Endothelial cell of umbilical vein (primary cell): ENCODE measurements at regions not wholly inside any gene's neighbourhood (a gene's known extent, or its start where the extent isn't known, plus 50 kb on each side); places are given as distances from the start of the nearest gene placed in this dataset.

Experiments
- BruUV-seq: library from RNA; stranded (reverse); fragments of 400-500 nt; replicated peaks from 2 replicates; lab custom pipeline; 2021; lab: Mats Ljungman, UMichigan
- CTCF ChIA-PET: fragments of 300-600, 350-600 bp; sonication (Branson Sonifier 250); formaldehyde crosslinking; loops from one replicate; lab custom pipeline; 2021; ENCODE audit warnings: antibody characterized with exemption, inconsistent platforms; lab: Charles Lee
- POLR2A ChIA-PET: fragments of 300-600, 350-600 bp; sonication (Branson Sonifier 250); formaldehyde crosslinking; loops from one replicate; lab custom pipeline; 2021; ENCODE audit warnings: antibody characterized with exemption, inconsistent platforms; lab: Charles Lee
- DNase-seq: peaks from one replicate; pipeline ENCODE4 v3.0.0-alpha.2; 2011; ENCODE audit warnings: low read depth, low spot score
- FAIRE-seq: peaks from 2 replicates; lab custom pipeline; 2011; peaks lifted over from hg19 to GRCh38; lab: Jason Lieb, UNC
- H2AFZ ChIP-seq: 2 replicates; pipeline ENCODE4 v1.6.0; 2012; ENCODE audit warnings: low read depth, low read length, control low read depth, inconsistent platforms
- H3K27ac ChIP-seq: 2 replicates; pipeline ENCODE4 v1.5.1; 2011; ENCODE audit warnings: low read depth, mild to moderate bottlenecking, control low read depth, low read length, moderate library complexity; ENCODE audit not compliant: insufficient read depth
- H3K27me3 ChIP-seq, 2 experiments: 2 replicates each; pipeline versions ENCODE4 v1.6.0 to v1.6.1; 2011; ENCODE audit warnings: low read length in 2 of 2, mixed read lengths in 1 of 2; ENCODE audit not compliant: control insufficient read depth in 2 of 2, insufficient read depth in 2 of 2
- H3K36me3 ChIP-seq, 2 experiments: 2 replicates in 1 of 2; 3 replicates in 1 of 2; pipeline ENCODE4 v1.5.1; 2011; ENCODE audit warnings: low read length in 2 of 2, mild to moderate bottlenecking in 1 of 2, moderate library complexity in 1 of 2; ENCODE audit not compliant: control insufficient read depth in 2 of 2, insufficient read depth in 2 of 2; ENCODE audit errors: extremely low read depth in 1 of 2
- H3K4me1 ChIP-seq: 3 replicates; pipeline ENCODE4 v1.5.1; 2011; ENCODE audit warnings: mild to moderate bottlenecking, low read length; ENCODE audit not compliant: control insufficient read depth, insufficient read depth; ENCODE audit errors: extremely low read depth
- H3K4me2 ChIP-seq: 2 replicates; pipeline ENCODE4 v1.6.1; 2011; ENCODE audit warnings: low read length, control low read depth, mixed read lengths; ENCODE audit not compliant: insufficient read depth
- H3K4me3 ChIP-seq, 3 experiments: fragments of 200-600 bp in 1 of 3; sonication (generic), shearing (Covaris generic) in 1 of 3; replicated peaks in 1 of 3; 2 replicates each; pipeline ENCODE4 v1.5.1; 2011 to 2016; ENCODE audit warnings: control low read depth in 3 of 3, low read length in 3 of 3, mild to moderate bottlenecking in 2 of 3, inconsistent platforms in 1 of 3, low read depth in 1 of 3, moderate library complexity in 1 of 3; ENCODE audit not compliant: insufficient read depth in 1 of 3
- H3K79me2 ChIP-seq: 2 replicates; pipeline ENCODE4 v1.6.0; 2012; ENCODE audit warnings: low read length, inconsistent platforms; ENCODE audit not compliant: control insufficient read depth, insufficient read depth
- H3K9ac ChIP-seq: replicated peaks from 2 replicates; pipeline ENCODE3; 2011; ENCODE audit warnings: low read length, control low read depth; ENCODE audit not compliant: insufficient read depth; ENCODE audit errors: extremely low read depth
- H3K9me1 ChIP-seq: replicated peaks from 3 replicates; pipeline ENCODE4 v1.6.0; 2011; ENCODE audit warnings: mild to moderate bottlenecking, low read length; ENCODE audit not compliant: control insufficient read depth, insufficient read depth; ENCODE audit errors: extremely low read depth
- H3K9me3 ChIP-seq: replicated peaks from 2 replicates; pipeline ENCODE4 v1.5.1; 2012; ENCODE audit warnings: low read length, inconsistent platforms; ENCODE audit not compliant: control insufficient read depth, insufficient read depth
- H4K20me1 ChIP-seq: replicated peaks from 2 replicates; pipeline ENCODE3; 2011; ENCODE audit warnings: mild to moderate bottlenecking, low read length; ENCODE audit not compliant: control insufficient read depth, insufficient read depth; ENCODE audit errors: extremely low read depth
- EZH2 ChIP-seq: IDR thresholded peaks from 2 replicates; pipeline ENCODE4 v1.6.1; 2012; ENCODE audit warnings: borderline replicate concordance, low read depth, mild to moderate bottlenecking, moderate library complexity, low read length, inconsistent platforms; ENCODE audit not compliant: severe bottlenecking
- FOS ChIP-seq: IDR thresholded peaks from 2 replicates; pipeline ENCODE4 v1.6.1; 2011; ENCODE audit warnings: mild to moderate bottlenecking, low read length, moderate library complexity, borderline replicate concordance; ENCODE audit not compliant: insufficient read depth
- GATA2 ChIP-seq: IDR thresholded peaks from 2 replicates; pipeline ENCODE4 v1.7.0; 2011; ENCODE audit warnings: low read depth, mild to moderate bottlenecking, moderate library complexity, mixed read lengths, low read length; ENCODE audit not compliant: insufficient read length, insufficient read depth
- JUN ChIP-seq: IDR thresholded peaks from 2 replicates; pipeline ENCODE4 v1.6.1; 2011; ENCODE audit warnings: borderline replicate concordance, low read depth; ENCODE audit not compliant: insufficient read length, insufficient read depth
- MYC ChIP-seq: IDR thresholded peaks from one replicate; pipeline ENCODE4 v1.6.1; 2011; ENCODE audit warnings: mild to moderate bottlenecking, low read depth, low read length
- POLR2A ChIP-seq: IDR thresholded peaks from 2 replicates; pipeline ENCODE4 v1.6.1; 2012; ENCODE audit warnings: low read depth, mild to moderate bottlenecking, control low read depth, low read length
- POLR2AphosphoS5 ChIP-seq: IDR thresholded peaks from 2 replicates; pipeline ENCODE4 v1.6.1; 2012; ENCODE audit warnings: low read depth, mild to moderate bottlenecking, control low read depth, low read length, moderate library complexity; ENCODE audit not compliant: insufficient read depth
- dilution Hi-C: fragments of 300-500 bp; cut with MboI; formaldehyde crosslinking; loops from one replicate; pipeline ENCODE4 v1.15.0; 2019; ENCODE audit warnings: low sequenced_read_pairs; ENCODE audit not compliant: extremely low pct_ligation_motif_present
- intact Hi-C: fragments of 100-400 bp; cut with micrococcal nuclease; formaldehyde crosslinking; loops from one replicate; pipeline ENCODE4 v1.10.0; 2022
- TF ChIP-seq, protein P1 (sequence below), 2 donors: IDR thresholded peaks; 1 replicate in 1 of 2; 2 replicates in 1 of 2; pipeline ENCODE4 v1.5.1; 2011; ENCODE audit warnings: low read length in 2 of 2, mild to moderate bottlenecking in 2 of 2, moderate library complexity in 2 of 2, control low read depth in 1 of 2, inconsistent platforms in 1 of 2, low read depth in 1 of 2; ENCODE audit not compliant: insufficient read depth in 1 of 2; ENCODE audit errors: extremely low read depth in 1 of 2
- TF ChIP-seq, protein P2 (sequence below): IDR thresholded peaks from 2 replicates; pipeline ENCODE4 v1.6.1; 2011; ENCODE audit not compliant: insufficient read depth, insufficient read length

DNA sequence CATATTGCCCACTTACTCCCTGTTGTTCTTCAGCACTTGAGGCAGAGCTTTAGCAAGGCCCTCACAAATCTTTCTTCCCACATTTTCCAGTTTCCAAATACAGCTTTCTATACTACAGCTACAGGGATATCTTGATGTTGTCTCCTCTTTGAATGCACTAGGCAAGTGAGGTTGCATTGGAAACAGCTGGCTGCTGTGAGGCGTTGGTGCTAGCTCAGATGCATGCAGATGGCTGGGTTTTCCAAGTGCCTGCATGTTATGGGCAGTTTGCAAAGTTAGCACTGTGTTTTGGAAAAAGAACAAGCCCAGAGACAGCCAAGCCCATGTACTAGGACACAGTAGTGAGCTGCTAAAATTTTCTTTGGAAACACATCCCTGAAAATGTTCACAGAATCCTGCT is 315.1 kb upstream of the RASGEF1B start:
- H3K79me2 ChIP-seq, result no peaks in the 10 kb centered on the region
- no peaks in the 10 kb centered on the region for H3K36me3 ChIP-seq
- no peak overlapping the region for H3K4me3 ChIP-seq
- BruUV-seq, result no TSS peak
- H3K4me1 ChIP-seq, result no peaks in the 10 kb centered on the region
- no peak overlapping the region for H3K4me2 ChIP-seq
- ChIA-PET POLR2A (no interaction called here), CTCF (no interaction called here)
- dilution Hi-C loops (no loop called here), intact Hi-C loops (no loop called here)
- H3K27ac ChIP-seq, result no peak overlapping the region
- H3K9me3 ChIP-seq, result no peaks in the 10 kb centered on the region
- FAIRE-seq (no peak), DNase-seq (no peak)
- no peaks in the 10 kb centered on the region for H3K27me3 ChIP-seq
- H2AFZ ChIP-seq, result no peak overlapping the region
- no peaks in the 10 kb centered on the region for H4K20me1 ChIP-seq
- no peak overlapping the region for H3K9ac ChIP-seq
- no peaks in the 10 kb centered on the region for H3K9me1 ChIP-seq
- TF ChIP-seq POLR2AphosphoS5, result no peak
- TF ChIP-seq FOS, result no peak
- TF ChIP-seq JUN, result no peak
- no peak for TF ChIP-seq EZH2
- TF ChIP-seq GATA2, result no peak
- TF ChIP-seq, protein P1, sequence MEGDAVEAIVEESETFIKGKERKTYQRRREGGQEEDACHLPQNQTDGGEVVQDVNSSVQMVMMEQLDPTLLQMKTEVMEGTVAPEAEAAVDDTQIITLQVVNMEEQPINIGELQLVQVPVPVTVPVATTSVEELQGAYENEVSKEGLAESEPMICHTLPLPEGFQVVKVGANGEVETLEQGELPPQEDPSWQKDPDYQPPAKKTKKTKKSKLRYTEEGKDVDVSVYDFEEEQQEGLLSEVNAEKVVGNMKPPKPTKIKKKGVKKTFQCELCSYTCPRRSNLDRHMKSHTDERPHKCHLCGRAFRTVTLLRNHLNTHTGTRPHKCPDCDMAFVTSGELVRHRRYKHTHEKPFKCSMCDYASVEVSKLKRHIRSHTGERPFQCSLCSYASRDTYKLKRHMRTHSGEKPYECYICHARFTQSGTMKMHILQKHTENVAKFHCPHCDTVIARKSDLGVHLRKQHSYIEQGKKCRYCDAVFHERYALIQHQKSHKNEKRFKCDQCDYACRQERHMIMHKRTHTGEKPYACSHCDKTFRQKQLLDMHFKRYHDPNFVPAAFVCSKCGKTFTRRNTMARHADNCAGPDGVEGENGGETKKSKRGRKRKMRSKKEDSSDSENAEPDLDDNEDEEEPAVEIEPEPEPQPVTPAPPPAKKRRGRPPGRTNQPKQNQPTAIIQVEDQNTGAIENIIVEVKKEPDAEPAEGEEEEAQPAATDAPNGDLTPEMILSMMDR (IDR thresholded peaks at IDR 0.05; ENCODE audit: extremely low read depth in 1 of 2, insufficient read depth in 1 of 2, low read depth in 1 of 2, low read length in 2 of 2), result no peak
- no peak for TF ChIP-seq MYC
- TF ChIP-seq, protein P2, sequence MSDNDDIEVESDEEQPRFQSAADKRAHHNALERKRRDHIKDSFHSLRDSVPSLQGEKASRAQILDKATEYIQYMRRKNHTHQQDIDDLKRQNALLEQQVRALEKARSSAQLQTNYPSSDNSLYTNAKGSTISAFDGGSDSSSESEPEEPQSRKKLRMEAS, result no peak
- no peak for TF ChIP-seq POLR2A
